Adrenal gland (tissue), 9 donors: ENCODE measurements at regions not wholly inside any gene's neighbourhood (a gene's known extent, or its start where the extent isn't known, plus 50 kb on each side); places are given as distances from the start of the nearest gene placed in this dataset.

Source experiments
- DNase-seq, 7 donors: peaks; one replicate each; pipeline ENCODE4 v3.0.0-alpha.2; 2019 to 2020
- H3K27ac ChIP-seq, 5 donors: fragments of 200-600 bp; sonication (generic) in 4 of 5; 1 replicate in 3 of 5; 2 replicates in 2 of 5; pipeline versions ENCODE4 v1.5.1 to v1.8.0; 2016 to 2020; ENCODE audit warnings: mild to moderate bottlenecking in 1 of 5
- H3K27me3 ChIP-seq: fragments of 200-600 bp; 2 replicates; pipeline ENCODE4 v1.8.0; 2021
- H3K36me3 ChIP-seq, 2 donors: fragments of 200-600 bp; replicated peaks in 1 of 2; 1 replicate in 1 of 2; 2 replicates in 1 of 2; pipeline versions ENCODE4 v1.5.1 to v1.8.0; 2018 to 2022
- H3K4me1 ChIP-seq, 2 donors: fragments of 200-600 bp; replicated peaks in 1 of 2; 1 replicate in 1 of 2; 2 replicates in 1 of 2; pipeline versions ENCODE4 v1.5.1 to v1.8.0; 2018 to 2021
- H3K4me3 ChIP-seq, 4 donors: fragments of 200-600 bp; sonication (generic) in 3 of 4; one replicate each; pipeline ENCODE4 v1.5.1; 2016 to 2018
- H3K9me3 ChIP-seq, 3 donors: fragments of 200-600 bp; sonication (generic) in 1 of 3; replicated peaks in 1 of 3; 1 replicate in 2 of 3; 2 replicates in 1 of 3; pipeline versions ENCODE4 v1.5.1 to v1.8.0; 2016 to 2021
- POLR2A ChIP-seq, 2 donors: fragments of 450-650 bp; IDR thresholded peaks; one replicate each; pipeline ENCODE4 v1.6.1; 2017; ENCODE audit warnings: antibody characterized with exemption in 2 of 2, mild to moderate bottlenecking in 2 of 2, moderate library complexity in 1 of 2
- WGBS, 4 donors: extraction: QIAGEN DNeasy Blood & Tissue Kit in 2 of 4; methylation state at CpG; one replicate each; pipeline versions ENCODE4 v1.1.5 to v1.1.7; 2013 to 2017; 5-methylcytosine and 5-hydroxymethylcytosine counted together
- intact Hi-C, 2 donors: fragments of 100-400 bp; cut with DNase I; formaldehyde crosslinking; loops; one replicate each; pipeline versions ENCODE4 v1.14.1 to v1.15.0; 2022 to 2023
- TF ChIP-seq, protein P1 (sequence below), 6 experiments: fragments of 450-650 bp in 4 of 6; fragments of 200-600 bp in 2 of 6; sonication (generic) in 1 of 6; IDR thresholded peaks; 1 replicate in 5 of 6; 2 replicates in 1 of 6; pipeline versions ENCODE4 v1.5.1 to v1.8.0; 2016 to 2021; ENCODE audit warnings: antibody characterized with exemption in 6 of 6, mild to moderate bottlenecking in 2 of 6, moderate library complexity in 1 of 6
- donor health status: healthy with polysubstance abuse.
- donor health status: Bipolar disorder and iron deficiency.
- donor health status: DM: yes; HTN: yes; CAD: no.
- donor health status: DM: no; HTN: no; CAD: no.
- donor health status: DM: no; HTN: no; CAD: no.

- Histone ChIP-seq H3K9me3 (no peaks in the 10 kb centered on the region), H3K4me3 (no peak overlapping the region), H3K36me3 (no peaks in the 10 kb centered on the region), H3K27me3 (no peaks in the 10 kb centered on the region), H3K4me1 (no peaks in the 10 kb centered on the region), H3K27ac (no peak overlapping the region)
- no peak for DNase-seq
- 64 to 80% (median 72%) methylated on average over 2 of the region's 2 CpGs for WGBS, 4 donors
- TF ChIP-seq, protein P1, sequence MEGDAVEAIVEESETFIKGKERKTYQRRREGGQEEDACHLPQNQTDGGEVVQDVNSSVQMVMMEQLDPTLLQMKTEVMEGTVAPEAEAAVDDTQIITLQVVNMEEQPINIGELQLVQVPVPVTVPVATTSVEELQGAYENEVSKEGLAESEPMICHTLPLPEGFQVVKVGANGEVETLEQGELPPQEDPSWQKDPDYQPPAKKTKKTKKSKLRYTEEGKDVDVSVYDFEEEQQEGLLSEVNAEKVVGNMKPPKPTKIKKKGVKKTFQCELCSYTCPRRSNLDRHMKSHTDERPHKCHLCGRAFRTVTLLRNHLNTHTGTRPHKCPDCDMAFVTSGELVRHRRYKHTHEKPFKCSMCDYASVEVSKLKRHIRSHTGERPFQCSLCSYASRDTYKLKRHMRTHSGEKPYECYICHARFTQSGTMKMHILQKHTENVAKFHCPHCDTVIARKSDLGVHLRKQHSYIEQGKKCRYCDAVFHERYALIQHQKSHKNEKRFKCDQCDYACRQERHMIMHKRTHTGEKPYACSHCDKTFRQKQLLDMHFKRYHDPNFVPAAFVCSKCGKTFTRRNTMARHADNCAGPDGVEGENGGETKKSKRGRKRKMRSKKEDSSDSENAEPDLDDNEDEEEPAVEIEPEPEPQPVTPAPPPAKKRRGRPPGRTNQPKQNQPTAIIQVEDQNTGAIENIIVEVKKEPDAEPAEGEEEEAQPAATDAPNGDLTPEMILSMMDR (IDR thresholded peaks at IDR 0.05) = no peak
- no peak for TF ChIP-seq POLR2A (IDR thresholded peaks at IDR 0.05)
- intact Hi-C loops = no loop called here
Observed at GRCh38 chr12:39070775-39071174, 165.4 kb upstream of the CPNE8 start.

DNA sequence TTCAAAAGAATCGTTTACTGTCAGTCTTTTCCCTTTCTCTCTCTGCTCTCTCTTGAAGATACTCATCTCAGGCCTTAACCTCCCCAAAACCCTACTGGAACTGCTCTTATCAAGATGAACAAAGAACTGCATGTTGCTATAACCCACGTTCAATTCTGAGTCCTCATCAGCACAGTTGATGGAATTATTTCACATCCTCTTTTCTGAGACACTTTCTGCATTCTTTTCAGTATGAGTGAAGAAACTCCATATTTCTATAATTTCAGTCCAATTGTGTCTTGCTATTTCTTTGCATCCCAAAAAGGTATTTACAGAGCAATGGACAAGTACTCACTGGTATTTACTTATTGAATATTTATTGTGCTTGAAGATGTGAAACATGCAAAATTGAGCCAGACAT, 160.1 kb upstream of the CPNE8 start:
- TF ChIP-seq, protein P1 (IDR thresholded peaks at IDR 0.05) = no peak
- no peak for TF ChIP-seq POLR2A (IDR thresholded peaks at IDR 0.05)
- no peaks in the 10 kb centered on the region for H3K4me1 ChIP-seq
- no peaks in the 10 kb centered on the region for H3K9me3 ChIP-seq
- no peaks in the 10 kb centered on the region for H3K36me3 ChIP-seq
- no peaks in the 10 kb centered on the region for H3K27me3 ChIP-seq
- WGBS, 4 donors = 55 to 77% (median 65%) methylated on average over 2 of the region's 2 CpGs
- no peak overlapping the region for H3K4me3 ChIP-seq
- no peak overlapping the region for H3K27ac ChIP-seq
- DNase-seq = no peak
- intact Hi-C loops = no loop called here

GRCh38 chr12:39064708-39065107, 159.3 kb upstream of the CPNE8 start:
- TF ChIP-seq, protein P1 (IDR thresholded peaks at IDR 0.05) = no peak
- no peak for TF ChIP-seq POLR2A (IDR thresholded peaks at IDR 0.05)
- intact Hi-C loops = no loop called here
- H3K4me3 ChIP-seq = no peak overlapping the region
- H3K9me3 ChIP-seq = no peaks in the 10 kb centered on the region
- no peaks in the 10 kb centered on the region for H3K36me3 ChIP-seq
- H3K27ac ChIP-seq = no peak overlapping the region
- 56 to 73% (median 60%) methylated on average over 7 of the region's 7 CpGs for WGBS, 4 donors
- H3K4me1 ChIP-seq = no peaks in the 10 kb centered on the region
- H3K27me3 ChIP-seq = no peaks in the 10 kb centered on the region
- DNase-seq = no peak

- 63 to 73% (median 73%) methylated on average over 3 of the region's 3 CpGs for WGBS, 4 donors
- Histone ChIP-seq H3K4me1 (no peaks in the 10 kb centered on the region), H3K36me3 (no peaks in the 10 kb centered on the region), H3K27me3 (no peaks in the 10 kb centered on the region), H3K27ac (no peak overlapping the region), H3K4me3 (no peak overlapping the region), H3K9me3 (no peaks in the 10 kb centered on the region)
- no peak for TF ChIP-seq POLR2A (IDR thresholded peaks at IDR 0.05)
- TF ChIP-seq, protein P1 (IDR thresholded peaks at IDR 0.05) = no peak
- intact Hi-C loops = no loop called here
- DNase-seq = no peak
Observed at GRCh38 chr12:39062266-39062996, 157.0 kb upstream of the CPNE8 start.
